Suprapubic skin (tissue), 4 donors: ENCODE measurements at regions not wholly inside any gene's neighbourhood (a gene's known extent, or its start where the extent isn't known, plus 50 kb on each side); places are given as distances from the start of the nearest gene placed in this dataset.

Experiments used
- DNase-seq, 2 donors: peaks; one replicate each; pipeline ENCODE4 v3.0.0-alpha.2; 2019; ENCODE audit warnings: low spot score in 2 of 2
- H3K27ac ChIP-seq: fragments of 200-600 bp; sonication (generic); one replicate; pipeline ENCODE4 v1.5.1; 2019
- H3K27me3 ChIP-seq: fragments of 200-600 bp; sonication (generic); one replicate; pipeline ENCODE4 v1.5.1; 2019
- H3K36me3 ChIP-seq: fragments of 200-600 bp; sonication (generic); one replicate; pipeline ENCODE4 v1.5.1; 2019
- H3K4me1 ChIP-seq: fragments of 200-600 bp; sonication (generic); one replicate; pipeline ENCODE4 v1.5.1; 2019
- H3K4me3 ChIP-seq: fragments of 200-600 bp; sonication (generic); one replicate; pipeline ENCODE4 v1.5.1; 2019; ENCODE audit warnings: mild to moderate bottlenecking
- H3K9me3 ChIP-seq: fragments of 200-600 bp; sonication (generic); one replicate; pipeline ENCODE4 v1.5.1; 2019
- EP300 ChIP-seq: sonication (generic); formaldehyde crosslinking; IDR thresholded peaks from one replicate; pipeline ENCODE4 v1.6.1; 2017; ENCODE audit warnings: antibody characterized with exemption
- POLR2A ChIP-seq, 2 donors: fragments of 450-650 bp; IDR thresholded peaks; one replicate each; pipeline ENCODE4 v1.6.1; 2017; ENCODE audit warnings: antibody characterized with exemption in 2 of 2, mild to moderate bottlenecking in 2 of 2, moderate library complexity in 2 of 2
- POLR2AphosphoS5 ChIP-seq, 3 donors: sonication (generic); formaldehyde crosslinking; IDR thresholded peaks; one replicate each; pipeline ENCODE4 v1.6.1; 2017; ENCODE audit warnings: antibody characterized with exemption in 3 of 3
- WGBS: methylation state at CpG from one replicate; pipeline ENCODE4 v1.1.5; 2018; 5-methylcytosine and 5-hydroxymethylcytosine counted together
- TF ChIP-seq, protein P1 (sequence below), 2 donors: fragments of 200-600 bp in 1 of 2; fragments of 450-650 bp in 1 of 2; sonication (generic) in 1 of 2; IDR thresholded peaks; one replicate each; pipeline ENCODE4 v1.5.1; 2016 to 2019; ENCODE audit warnings: antibody characterized with exemption in 2 of 2, mild to moderate bottlenecking in 1 of 2, moderate library complexity in 1 of 2

DNA sequence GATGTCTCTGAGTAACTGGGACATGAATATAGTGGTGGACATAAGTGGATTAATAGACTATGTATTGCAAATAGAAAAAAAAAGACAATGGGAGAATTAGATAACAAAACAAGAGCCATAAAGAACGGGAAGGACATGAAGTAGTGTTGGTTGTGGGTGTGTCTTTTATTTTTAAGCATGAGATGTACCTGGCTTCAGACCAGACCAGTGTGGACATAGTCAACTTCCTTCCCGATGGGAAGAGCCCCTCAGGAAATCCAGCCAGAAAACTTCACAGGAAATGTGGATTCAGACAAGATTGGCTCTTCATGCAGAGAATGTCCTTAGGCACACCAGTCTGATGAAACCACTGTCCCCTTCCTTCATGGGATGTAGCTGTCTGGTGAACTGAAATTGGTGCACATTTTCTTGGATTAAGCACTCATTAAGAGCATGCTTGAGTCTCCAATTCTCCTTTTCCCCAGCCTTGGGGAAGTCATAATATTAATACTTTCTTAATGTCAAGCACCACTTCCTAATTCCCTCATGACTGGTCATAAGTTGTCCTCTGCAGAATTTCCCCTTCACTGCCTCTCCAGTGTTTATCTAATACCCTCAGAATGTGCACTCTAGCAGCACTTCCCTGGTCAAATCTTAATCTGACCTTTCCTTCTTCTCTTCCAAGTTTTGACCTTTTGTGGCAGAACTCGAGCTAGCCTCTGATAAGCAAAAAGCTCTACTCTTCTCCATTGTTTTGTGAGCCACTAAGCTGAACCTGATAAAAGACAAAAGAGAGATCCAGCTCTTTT lies 350.6 kb upstream of the MAF start:
- H3K9me3 ChIP-seq: no peaks in the 10 kb centered on the region
- H3K36me3 ChIP-seq: no peaks in the 10 kb centered on the region
- H3K27me3 ChIP-seq: no peaks in the 10 kb centered on the region
- H3K4me3 ChIP-seq: no peak overlapping the region
- TF ChIP-seq, protein P1, sequence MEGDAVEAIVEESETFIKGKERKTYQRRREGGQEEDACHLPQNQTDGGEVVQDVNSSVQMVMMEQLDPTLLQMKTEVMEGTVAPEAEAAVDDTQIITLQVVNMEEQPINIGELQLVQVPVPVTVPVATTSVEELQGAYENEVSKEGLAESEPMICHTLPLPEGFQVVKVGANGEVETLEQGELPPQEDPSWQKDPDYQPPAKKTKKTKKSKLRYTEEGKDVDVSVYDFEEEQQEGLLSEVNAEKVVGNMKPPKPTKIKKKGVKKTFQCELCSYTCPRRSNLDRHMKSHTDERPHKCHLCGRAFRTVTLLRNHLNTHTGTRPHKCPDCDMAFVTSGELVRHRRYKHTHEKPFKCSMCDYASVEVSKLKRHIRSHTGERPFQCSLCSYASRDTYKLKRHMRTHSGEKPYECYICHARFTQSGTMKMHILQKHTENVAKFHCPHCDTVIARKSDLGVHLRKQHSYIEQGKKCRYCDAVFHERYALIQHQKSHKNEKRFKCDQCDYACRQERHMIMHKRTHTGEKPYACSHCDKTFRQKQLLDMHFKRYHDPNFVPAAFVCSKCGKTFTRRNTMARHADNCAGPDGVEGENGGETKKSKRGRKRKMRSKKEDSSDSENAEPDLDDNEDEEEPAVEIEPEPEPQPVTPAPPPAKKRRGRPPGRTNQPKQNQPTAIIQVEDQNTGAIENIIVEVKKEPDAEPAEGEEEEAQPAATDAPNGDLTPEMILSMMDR (IDR thresholded peaks at IDR 0.05): no peak
- no peak for TF ChIP-seq POLR2A (IDR thresholded peaks at IDR 0.05)
- WGBS: 63% methylated on average over 3 of the region's 3 CpGs
- no peak overlapping the region for H3K27ac ChIP-seq
- DNase-seq: no peak
- peaks cover 6% of the 10 kb centered on the region for H3K4me1 ChIP-seq

DNA sequence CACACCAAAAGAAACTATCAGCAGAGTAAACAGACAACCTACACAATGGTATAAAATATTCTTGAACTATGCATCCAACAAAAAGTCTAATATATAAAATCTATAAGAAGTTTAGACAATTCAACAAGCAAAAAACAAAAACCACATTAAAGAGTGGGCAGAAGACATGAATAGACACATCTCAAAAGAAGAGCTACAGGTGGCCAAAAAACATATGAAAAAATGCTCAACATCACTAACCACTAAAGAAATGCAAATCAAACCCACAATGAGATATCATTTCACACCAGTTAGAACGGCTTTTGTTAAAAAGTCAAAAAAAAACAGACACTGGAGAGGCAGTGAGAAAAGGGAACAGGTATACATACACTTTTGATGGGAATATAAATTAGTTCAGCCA lies 348.9 kb upstream of the MAF start:
- TF ChIP-seq POLR2A (IDR thresholded peaks at IDR 0.05): no peak
- no peak for TF ChIP-seq POLR2AphosphoS5 (IDR thresholded peaks at IDR 0.05)
- TF ChIP-seq, protein P1 (IDR thresholded peaks at IDR 0.05): no peak
- TF ChIP-seq EP300: no peak
- Histone ChIP-seq H3K36me3 (no peaks in the 10 kb centered on the region), H3K27me3 (no peaks in the 10 kb centered on the region), H3K27ac (no peak overlapping the region), H3K9me3 (no peaks in the 10 kb centered on the region), H3K4me1 (peaks cover 6% of the 10 kb centered on the region), H3K4me3 (no peak overlapping the region)
- 77% methylated on average over 1 of the region's 1 CpG for WGBS
- no peak for DNase-seq

- no peaks in the 10 kb centered on the region for H3K9me3 ChIP-seq
- 81% methylated on average over 3 of the region's 3 CpGs for WGBS
- TF ChIP-seq EP300 (no peak), POLR2AphosphoS5 (IDR thresholded peaks at IDR 0.05) (no peak), POLR2A (IDR thresholded peaks at IDR 0.05) (no peak)
- TF ChIP-seq, protein P1 (IDR thresholded peaks at IDR 0.05): no peak
Measured at GRCh38 chr16:79947771-79948170, 347.2 kb upstream of the MAF start.

GRCh38 chr16:79946252-79946651 lies 345.7 kb upstream of the MAF start:
- Histone ChIP-seq H3K9me3 (no peaks in the 10 kb centered on the region), H3K27me3 (no peaks in the 10 kb centered on the region), H3K27ac (no peak overlapping the region), H3K4me3 (no peak overlapping the region), H3K36me3 (no peaks in the 10 kb centered on the region), H3K4me1 (peaks cover 4% of the 10 kb centered on the region)
- TF ChIP-seq POLR2AphosphoS5 (IDR thresholded peaks at IDR 0.05) (no peak), POLR2A (IDR thresholded peaks at IDR 0.05) (no peak), EP300 (no peak)
- TF ChIP-seq, protein P1 (IDR thresholded peaks at IDR 0.05): no peak
- 91% methylated on average over 2 of the region's 2 CpGs for WGBS
- DNase-seq: no peak

More at GRCh38 chr16:79947771-79948170, 347.2 kb upstream of the MAF start:
- H3K36me3 ChIP-seq: no peaks in the 10 kb centered on the region
- no peak overlapping the region for H3K27ac ChIP-seq
- H3K27me3 ChIP-seq: no peaks in the 10 kb centered on the region
- H3K4me3 ChIP-seq: no peak overlapping the region
- no peak for DNase-seq
- peaks cover 6% of the 10 kb centered on the region for H3K4me1 ChIP-seq

- Histone ChIP-seq H3K36me3 (no peaks in the 10 kb centered on the region), H3K4me1 (no peaks in the 10 kb centered on the region), H3K27me3 (no peaks in the 10 kb centered on the region), H3K4me3 (no peak overlapping the region), H3K27ac (no peak overlapping the region), H3K9me3 (no peaks in the 10 kb centered on the region)
- DNase-seq: no peak
- WGBS: 65% methylated on average over 3 of the region's 3 CpGs
- no peak for TF ChIP-seq POLR2AphosphoS5 (IDR thresholded peaks at IDR 0.05)
- TF ChIP-seq EP300: no peak
- TF ChIP-seq POLR2A (IDR thresholded peaks at IDR 0.05): no peak
- TF ChIP-seq, protein P1 (IDR thresholded peaks at IDR 0.05): no peak
Measured at GRCh38 chr16:79943736-79944135, 343.2 kb upstream of the MAF start.
